ENCODE measurements at regions not wholly inside any gene's neighbourhood (a gene's known extent, or its start where the extent isn't known, plus 50 kb on each side); places are given as distances from the start of the nearest gene placed in this dataset.
A peak's percentile ranks its signal among the peaks of the same experiment; 100 is the strongest.

- Histone ChIP-seq H3K36me3 (ENCODE audit: insufficient read depth, insufficient read length, low read length) (no peaks in the 10 kb centered on the region), H3K4me1 (ENCODE audit: insufficient read depth, insufficient read length) (no peaks in the 10 kb centered on the region), H3K9me3 (ENCODE audit: insufficient read depth, low read length) (no peaks in the 10 kb centered on the region), H3K9ac (ENCODE audit: insufficient read length, low read depth) (no peak overlapping the region), H3K4me3 (ENCODE audit: insufficient read length, low read depth) (no peak overlapping the region), H3K27me3 (ENCODE audit: insufficient read depth, insufficient read length) (no peaks in the 10 kb centered on the region)
- no peak for DNase-seq (ENCODE audit: low read depth, low spot score)
- TF ChIP-seq YY1 (IDR thresholded peaks at IDR 0.05; ENCODE audit: insufficient read depth, insufficient read length) (no peak), ZNF274 (IDR thresholded peaks at IDR 0.05; ENCODE audit: low read depth, low read length) (no peak), SUZ12 (IDR thresholded peaks at IDR 0.05; ENCODE audit: extremely low read depth, insufficient read depth, insufficient read length) (no peak)
Observed at GRCh38 chr14:49306152-49306751, 279.9 kb downstream of the RPS29 start.

GRCh38 chr14:49303946-49304516 is 282.1 kb downstream of the RPS29 start:
- H3K4me3 ChIP-seq (ENCODE audit: insufficient read length, low read depth), result no peak overlapping the region
- no peak for TF ChIP-seq YY1 (IDR thresholded peaks at IDR 0.05; ENCODE audit: insufficient read depth, insufficient read length)
- no peak for TF ChIP-seq SUZ12 (IDR thresholded peaks at IDR 0.05; ENCODE audit: extremely low read depth, insufficient read depth, insufficient read length)
- no peak for TF ChIP-seq ZNF274 (IDR thresholded peaks at IDR 0.05; ENCODE audit: low read depth, low read length)
- no peak overlapping the region for H3K9ac ChIP-seq (ENCODE audit: insufficient read length, low read depth)
- H3K36me3 ChIP-seq (ENCODE audit: insufficient read depth, insufficient read length, low read length), result no peaks in the 10 kb centered on the region
- DNase-seq (ENCODE audit: low read depth, low spot score), result peak; percentile 16
- no peaks in the 10 kb centered on the region for H3K27me3 ChIP-seq (ENCODE audit: insufficient read depth, insufficient read length)
- no peaks in the 10 kb centered on the region for H3K9me3 ChIP-seq (ENCODE audit: insufficient read depth, low read length)
- H3K4me1 ChIP-seq (ENCODE audit: insufficient read depth, insufficient read length), result no peaks in the 10 kb centered on the region

GRCh38 chr14:49297102-49297501 is 289.1 kb downstream of the RPS29 start:
- Histone ChIP-seq H3K9ac (ENCODE audit: insufficient read length, low read depth) (no peak overlapping the region), H3K27me3 (ENCODE audit: insufficient read depth, insufficient read length) (no peaks in the 10 kb centered on the region), H3K4me3 (ENCODE audit: insufficient read length, low read depth) (no peak overlapping the region), H3K4me1 (ENCODE audit: insufficient read depth, insufficient read length) (peaks cover 4% of the 10 kb centered on the region), H3K36me3 (ENCODE audit: insufficient read depth, insufficient read length, low read length) (no peaks in the 10 kb centered on the region), H3K9me3 (ENCODE audit: insufficient read depth, low read length) (no peaks in the 10 kb centered on the region)
- TF ChIP-seq ZNF274 (IDR thresholded peaks at IDR 0.05; ENCODE audit: low read depth, low read length) (no peak), SUZ12 (IDR thresholded peaks at IDR 0.05; ENCODE audit: extremely low read depth, insufficient read depth, insufficient read length) (no peak), YY1 (IDR thresholded peaks at IDR 0.05; ENCODE audit: insufficient read depth, insufficient read length) (no peak)
- DNase-seq (ENCODE audit: low read depth, low spot score), result no peak

GRCh38 chr14:49294621-49295148 is 291.5 kb downstream of the RPS29 start:
- no peaks in the 10 kb centered on the region for H3K36me3 ChIP-seq (ENCODE audit: insufficient read depth, insufficient read length, low read length)

GRCh38 chr14:49287004-49287403 is 299.2 kb downstream of the RPS29 start:
- H3K9me3 ChIP-seq (ENCODE audit: insufficient read depth, low read length), result no peaks in the 10 kb centered on the region
- H3K27me3 ChIP-seq (ENCODE audit: insufficient read depth, insufficient read length), result no peaks in the 10 kb centered on the region
- DNase-seq (ENCODE audit: low read depth, low spot score), result no peak
- no peak overlapping the region for H3K9ac ChIP-seq (ENCODE audit: insufficient read length, low read depth)
- H3K36me3 ChIP-seq (ENCODE audit: insufficient read depth, insufficient read length, low read length), result no peaks in the 10 kb centered on the region
- H3K4me3 ChIP-seq (ENCODE audit: insufficient read length, low read depth), result no peak overlapping the region
- H3K4me1 ChIP-seq (ENCODE audit: insufficient read depth, insufficient read length), result no peaks in the 10 kb centered on the region
- TF ChIP-seq YY1 (IDR thresholded peaks at IDR 0.05; ENCODE audit: insufficient read depth, insufficient read length) (no peak), SUZ12 (IDR thresholded peaks at IDR 0.05; ENCODE audit: extremely low read depth, insufficient read depth, insufficient read length) (no peak), ZNF274 (IDR thresholded peaks at IDR 0.05; ENCODE audit: low read depth, low read length) (no peak)

More at GRCh38 chr14:49294621-49295148, 291.5 kb downstream of the RPS29 start:
- no peak for DNase-seq (ENCODE audit: low read depth, low spot score)
- TF ChIP-seq ZNF274 (IDR thresholded peaks at IDR 0.05; ENCODE audit: low read depth, low read length) (no peak), SUZ12 (IDR thresholded peaks at IDR 0.05; ENCODE audit: extremely low read depth, insufficient read depth, insufficient read length) (no peak), YY1 (IDR thresholded peaks at IDR 0.05; ENCODE audit: insufficient read depth, insufficient read length) (no peak)
- peaks cover 4% of the 10 kb centered on the region for H3K4me1 ChIP-seq (ENCODE audit: insufficient read depth, insufficient read length)
- H3K9me3 ChIP-seq (ENCODE audit: insufficient read depth, low read length), result no peaks in the 10 kb centered on the region
- no peaks in the 10 kb centered on the region for H3K27me3 ChIP-seq (ENCODE audit: insufficient read depth, insufficient read length)
- no peak overlapping the region for H3K9ac ChIP-seq (ENCODE audit: insufficient read length, low read depth)
- no peak overlapping the region for H3K4me3 ChIP-seq (ENCODE audit: insufficient read length, low read depth)

GRCh38 chr14:49286257-49286983 is 299.8 kb downstream of the RPS29 start:
- H3K4me1 ChIP-seq (ENCODE audit: insufficient read depth, insufficient read length), result no peaks in the 10 kb centered on the region
- TF ChIP-seq ZNF274 (IDR thresholded peaks at IDR 0.05; ENCODE audit: low read depth, low read length) (no peak), YY1 (IDR thresholded peaks at IDR 0.05; ENCODE audit: insufficient read depth, insufficient read length) (no peak), SUZ12 (IDR thresholded peaks at IDR 0.05; ENCODE audit: extremely low read depth, insufficient read depth, insufficient read length) (no peak)
- no peak overlapping the region for H3K9ac ChIP-seq (ENCODE audit: insufficient read length, low read depth)
- no peak for DNase-seq (ENCODE audit: low read depth, low spot score)
- no peaks in the 10 kb centered on the region for H3K27me3 ChIP-seq (ENCODE audit: insufficient read depth, insufficient read length)
- H3K36me3 ChIP-seq (ENCODE audit: insufficient read depth, insufficient read length, low read length), result no peaks in the 10 kb centered on the region
- no peaks in the 10 kb centered on the region for H3K9me3 ChIP-seq (ENCODE audit: insufficient read depth, low read length)
- H3K4me3 ChIP-seq (ENCODE audit: insufficient read length, low read depth), result no peak overlapping the region

- Histone ChIP-seq H3K9ac (ENCODE audit: insufficient read length, low read depth) (no peak overlapping the region), H3K4me3 (ENCODE audit: insufficient read length, low read depth) (no peak overlapping the region), H3K4me1 (ENCODE audit: insufficient read depth, insufficient read length) (no peaks in the 10 kb centered on the region), H3K9me3 (ENCODE audit: insufficient read depth, low read length) (no peaks in the 10 kb centered on the region), H3K27me3 (ENCODE audit: insufficient read depth, insufficient read length) (no peaks in the 10 kb centered on the region), H3K36me3 (ENCODE audit: insufficient read depth, insufficient read length, low read length) (no peaks in the 10 kb centered on the region)
- no peak for DNase-seq (ENCODE audit: low read depth, low spot score)
- TF ChIP-seq SUZ12 (IDR thresholded peaks at IDR 0.05; ENCODE audit: extremely low read depth, insufficient read depth, insufficient read length) (no peak), ZNF274 (IDR thresholded peaks at IDR 0.05; ENCODE audit: low read depth, low read length) (no peak), YY1 (IDR thresholded peaks at IDR 0.05; ENCODE audit: insufficient read depth, insufficient read length) (no peak)
Observed at GRCh38 chr14:49280566-49280965, 305.6 kb downstream of the RPS29 start.
